BLaER1 treated with 17β-estradiol and CSF1 and Interleukin-3, amounts not matched to agents 10 nM and 100 nM (cell line): ENCODE measurements at regions not wholly inside any gene's neighbourhood (a gene's known extent, or its start where the extent isn't known, plus 50 kb on each side); places are given as distances from the start of the nearest gene placed in this dataset.
"Not testable (repeated sequence)": the region's sequence is repeated elsewhere in the genome, so short reads cannot be mapped to it uniquely, and the experiment has no call there.

Experiments
- H3K27ac ChIP-seq, 11 experiments: shearing (Covaris generic); formaldehyde crosslinking; 2 replicates each; pipeline ENCODE4 v1.8.1; 2022
- H3K27me3 ChIP-seq, 11 experiments: shearing (Covaris generic); formaldehyde crosslinking; 2 replicates each; pipeline ENCODE4 v1.8.1; 2022
- H3K36me3 ChIP-seq, 11 experiments: shearing (Covaris generic); formaldehyde crosslinking; 2 replicates each; pipeline ENCODE4 v1.8.1; 2022
- H3K4me1 ChIP-seq, 10 experiments: shearing (Covaris generic); formaldehyde crosslinking; 2 replicates each; pipeline ENCODE4 v1.8.1; 2022
- H3K4me2 ChIP-seq, 11 experiments: shearing (Covaris generic); formaldehyde crosslinking; 2 replicates each; pipeline ENCODE4 v1.8.1; 2022
- H3K4me3 ChIP-seq, 10 experiments: shearing (Covaris generic); formaldehyde crosslinking; 2 replicates each; pipeline ENCODE4 v1.8.1; 2022
- H3K9ac ChIP-seq, 11 experiments: shearing (Covaris generic); formaldehyde crosslinking; 2 replicates each; pipeline ENCODE4 v1.8.1; 2022
- H3K9me3 ChIP-seq, 11 experiments: shearing (Covaris generic); formaldehyde crosslinking; replicated peaks in 1 of 11; 2 replicates each; pipeline ENCODE4 v1.8.1; 2022
- H4K20me1 ChIP-seq, 11 experiments: shearing (Covaris generic); formaldehyde crosslinking; 2 replicates each; pipeline ENCODE4 v1.8.1; 2022
- Cebpa-rat ChIP-seq, 11 experiments: shearing (Covaris generic); IDR thresholded peaks; 2 replicates each; pipeline ENCODE4 v1.8.1; 2022

DNA sequence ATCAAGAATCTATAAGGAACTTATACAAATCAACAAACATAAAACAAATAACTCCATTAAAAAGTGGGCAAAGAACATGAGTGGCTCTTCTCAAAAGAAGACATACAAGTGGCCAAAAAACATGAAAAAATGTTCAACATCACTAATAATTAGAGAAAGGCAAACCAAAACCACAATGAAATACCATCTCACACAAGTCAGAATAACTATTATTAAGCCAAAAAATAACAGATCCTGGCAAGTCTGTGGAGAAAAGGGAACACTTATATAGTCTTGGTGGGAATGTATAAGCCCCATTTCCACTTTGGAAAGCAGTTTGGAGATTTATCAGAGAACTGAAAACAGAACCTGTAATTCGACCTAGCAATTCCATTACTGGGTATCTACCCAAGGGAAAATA is 921.0 kb downstream of the KCNA4 start:
- no peak overlapping the region for H3K9ac ChIP-seq
- H3K4me2 ChIP-seq: no peak overlapping the region
- no peaks in the 10 kb centered on the region for H3K27me3 ChIP-seq
- no peak overlapping the region for H3K27ac ChIP-seq
- no peak overlapping the region for H3K4me3 ChIP-seq
- peaks cover 0 to 4% (median 0%) of the 10 kb centered on the region in 11 experiments; a peak in 1 of 22 replicates for H3K9me3 ChIP-seq
- no peak for TF ChIP-seq Cebpa-rat (IDR thresholded peaks at IDR 0.05)
- no peaks in the 10 kb centered on the region for H4K20me1 ChIP-seq
- no peaks in the 10 kb centered on the region for H3K36me3 ChIP-seq
- H3K4me1 ChIP-seq: no peaks in the 10 kb centered on the region

- Histone ChIP-seq H4K20me1 (no peaks in the 10 kb centered on the region), H3K27ac (no peak overlapping the region), H3K4me1 (no peaks in the 10 kb centered on the region), H3K9ac (no peak overlapping the region), H3K9me3 (peaks cover 0 to 4% (median 0%) of the 10 kb centered on the region in 11 experiments; a peak in 1 of 22 replicates), H3K4me3 (no peak overlapping the region), H3K27me3 (no peaks in the 10 kb centered on the region), H3K36me3 (no peaks in the 10 kb centered on the region), H3K4me2 (no peak overlapping the region)
- no peak for TF ChIP-seq Cebpa-rat (IDR thresholded peaks at IDR 0.05)
Measured at GRCh38 chr11:29093416-29094120, 923.3 kb downstream of the KCNA4 start.

GRCh38 chr11:29087200-29087812 is 929.5 kb downstream of the KCNA4 start:
- Histone ChIP-seq H3K9me3 (no peaks in the 10 kb centered on the region; a peak in 1 of 22 replicates), H3K4me3 (no peak overlapping the region), H4K20me1 (no peaks in the 10 kb centered on the region), H3K4me2 (no peak overlapping the region), H3K27ac (no peak overlapping the region), H3K9ac (no peak overlapping the region), H3K36me3 (no peaks in the 10 kb centered on the region), H3K27me3 (no peaks in the 10 kb centered on the region), H3K4me1 (no peaks in the 10 kb centered on the region)
- no peak for TF ChIP-seq Cebpa-rat (IDR thresholded peaks at IDR 0.05)

DNA sequence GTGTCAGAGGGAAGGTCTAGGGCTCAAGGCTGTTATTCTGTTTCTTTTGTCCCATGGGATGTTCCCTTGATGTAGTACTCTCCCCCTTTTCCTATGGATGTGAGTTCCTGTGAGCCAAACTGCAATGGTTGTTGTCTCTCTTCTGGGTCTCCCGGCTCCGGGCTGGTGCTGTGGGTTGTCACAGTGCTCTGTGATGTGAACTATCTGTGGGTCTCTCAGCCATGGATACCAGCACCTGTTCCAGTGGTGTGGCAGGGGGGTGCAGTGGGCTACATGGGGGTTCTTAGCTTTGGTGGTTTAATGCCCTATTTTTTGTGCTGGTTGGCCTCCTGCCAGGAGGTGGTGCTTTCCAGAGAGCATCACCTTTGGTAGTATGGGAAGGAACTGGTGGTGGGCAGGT is 941.1 kb downstream of the KCNA4 start:
- no peak overlapping the region for H3K4me2 ChIP-seq
- no peak overlapping the region for H3K4me3 ChIP-seq
- H3K9me3 ChIP-seq: peaks cover 0 to 22% (median 6%) of the 10 kb centered on the region in 11 experiments; a peak in 7 of 22 replicates
- no peak for TF ChIP-seq Cebpa-rat (IDR thresholded peaks at IDR 0.05)
- H4K20me1 ChIP-seq: no peaks in the 10 kb centered on the region
- no peak overlapping the region for H3K27ac ChIP-seq
- H3K27me3 ChIP-seq: no peaks in the 10 kb centered on the region
- no peak overlapping the region for H3K9ac ChIP-seq
- H3K36me3 ChIP-seq: no peaks in the 10 kb centered on the region
- no peaks in the 10 kb centered on the region for H3K4me1 ChIP-seq

- no peak for TF ChIP-seq Cebpa-rat (IDR thresholded peaks at IDR 0.05)
- Histone ChIP-seq H3K9ac (no peak overlapping the region), H3K4me1 (no peaks in the 10 kb centered on the region), H3K36me3 (no peaks in the 10 kb centered on the region), H3K27me3 (no peaks in the 10 kb centered on the region), H3K9me3 (no peaks in the 10 kb centered on the region), H4K20me1 (no peaks in the 10 kb centered on the region), H3K27ac (no peak overlapping the region), H3K4me2 (no peak overlapping the region), H3K4me3 (no peak overlapping the region)
Measured at GRCh38 chr11:29063630-29064361, 953.0 kb downstream of the KCNA4 start.

DNA sequence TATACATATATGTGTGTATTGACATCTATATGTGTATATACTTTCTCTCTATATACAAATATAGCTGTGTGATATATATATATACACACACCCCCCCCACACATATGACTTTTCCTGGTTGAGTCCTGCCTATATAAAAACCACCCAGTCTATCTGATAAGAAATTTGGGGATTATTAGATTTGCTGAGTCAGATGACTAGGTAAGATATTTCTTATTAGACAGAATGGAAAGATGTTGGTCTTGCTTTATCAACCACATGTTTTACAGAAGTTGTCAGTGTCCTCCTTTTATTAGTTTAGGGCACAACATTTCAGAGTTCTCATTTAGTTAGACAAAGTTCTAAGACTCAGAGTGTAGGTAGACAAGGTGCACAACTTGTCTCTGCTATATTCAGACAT is 953.3 kb downstream of the METTL15 start:
- Histone ChIP-seq H3K9ac (no peak overlapping the region), H3K9me3 (peaks cover 8 to 16% (median 11%) of the 10 kb centered on the region in 11 experiments), H4K20me1 (no peaks in the 10 kb centered on the region), H3K36me3 (no peaks in the 10 kb centered on the region; a peak in 1 of 22 replicates), H3K27me3 (no peaks in the 10 kb centered on the region), H3K4me2 (no peak overlapping the region), H3K27ac (no peak overlapping the region), H3K4me3 (no peak overlapping the region), H3K4me1 (no peaks in the 10 kb centered on the region)
- no peak for TF ChIP-seq Cebpa-rat (IDR thresholded peaks at IDR 0.05)

DNA sequence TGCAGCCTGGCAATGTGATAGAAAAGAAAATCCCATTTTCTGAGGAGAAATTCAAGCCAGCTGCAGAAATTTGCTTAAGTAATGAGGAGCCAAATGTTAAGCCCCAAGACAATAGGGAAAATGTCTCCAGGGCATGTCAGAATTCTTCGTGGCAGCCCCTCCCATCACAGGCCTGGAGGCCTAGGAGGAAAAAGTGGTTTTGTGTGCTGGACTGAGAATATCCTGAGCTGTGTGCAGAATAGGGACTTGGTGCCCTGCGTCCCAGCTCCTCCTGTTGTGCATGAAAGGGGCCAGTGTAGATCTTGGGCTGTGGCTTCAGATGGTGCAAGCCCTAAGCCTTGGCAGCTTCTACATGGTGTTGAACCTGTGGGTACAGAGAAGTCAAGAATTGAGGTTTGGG is 948.3 kb downstream of the METTL15 start:
- not testable (repeated sequence) for H3K9ac ChIP-seq, H3K4me1 ChIP-seq, H3K4me2 ChIP-seq, H3K4me3 ChIP-seq, H3K27ac ChIP-seq, H4K20me1 ChIP-seq, H3K36me3 ChIP-seq, H3K27me3 ChIP-seq
- peaks cover 13 to 28% (median 18%) of the 10 kb centered on the region in 11 experiments for H3K9me3 ChIP-seq

GRCh38 chr11:29051935-29052334 is 943.7 kb downstream of the METTL15 start:
- Histone ChIP-seq H3K4me2 (no peak overlapping the region), H3K4me3 (no peak overlapping the region), H3K4me1 (no peaks in the 10 kb centered on the region), H3K27ac (no peak overlapping the region), H3K36me3 (no peaks in the 10 kb centered on the region; a peak in 1 of 22 replicates), H3K27me3 (no peaks in the 10 kb centered on the region), H3K9ac (no peak overlapping the region), H4K20me1 (no peaks in the 10 kb centered on the region), H3K9me3 (peaks cover 7 to 18% (median 13%) of the 10 kb centered on the region in 11 experiments)
- no peak for TF ChIP-seq Cebpa-rat (IDR thresholded peaks at IDR 0.05)

- H3K4me2 ChIP-seq, H3K36me3 ChIP-seq, H3K4me1 ChIP-seq, H3K9me3 ChIP-seq, H3K27me3 ChIP-seq, H3K4me3 ChIP-seq, H3K9ac ChIP-seq, H4K20me1 ChIP-seq, H3K27ac ChIP-seq: not testable (repeated sequence)
Measured at GRCh38 chr11:29050962-29051361, 942.8 kb downstream of the METTL15 start.
